ENCODE measurements at regions not wholly inside any gene's neighbourhood (a gene's known extent, or its start where the extent isn't known, plus 50 kb on each side); places are given as distances from the start of the nearest gene placed in this dataset.

GRCh38 chr1:177789956-177790355 is 179.9 kb downstream of the SEC16B start:
- no peaks in the 10 kb centered on the region for H3K36me3 ChIP-seq (ENCODE audit: control insufficient read depth, insufficient read depth, low read length)
- no peaks in the 10 kb centered on the region for H3K27me3 ChIP-seq (ENCODE audit: control insufficient read depth, insufficient read depth, low read length)
- H3K27ac ChIP-seq (ENCODE audit: low read depth, low read length): no peak overlapping the region
- H3K9ac ChIP-seq (ENCODE audit: low read depth, low read length): no peak overlapping the region
- peaks cover 9% of the 10 kb centered on the region; the same call in 1 of the 2 replicates for H3K9me3 ChIP-seq (ENCODE audit: control insufficient read depth, insufficient read depth, low read length)
- no peak overlapping the region for H3K4me3 ChIP-seq (ENCODE audit: low read depth, low read length)
- H3K4me1 ChIP-seq (ENCODE audit: control insufficient read depth, insufficient read depth, low read length): peaks cover 14% of the 10 kb centered on the region

- no peaks in the 10 kb centered on the region; the same call in 1 of the 2 replicates for H3K4me1 ChIP-seq (ENCODE audit: control insufficient read depth, insufficient read depth, low read length)
- no peaks in the 10 kb centered on the region for H3K27me3 ChIP-seq (ENCODE audit: control insufficient read depth, insufficient read depth, low read length)
- no peaks in the 10 kb centered on the region for H3K9me3 ChIP-seq (ENCODE audit: control insufficient read depth, insufficient read depth, low read length)
- no peak overlapping the region for H3K4me3 ChIP-seq (ENCODE audit: low read depth, low read length)
- H3K36me3 ChIP-seq (ENCODE audit: control insufficient read depth, insufficient read depth, low read length): no peaks in the 10 kb centered on the region
- no peak overlapping the region for H3K9ac ChIP-seq (ENCODE audit: low read depth, low read length)
- H3K27ac ChIP-seq (ENCODE audit: low read depth, low read length): no peak overlapping the region
Measured at GRCh38 chr1:177786176-177786745, 183.6 kb downstream of the SEC16B start.

GRCh38 chr1:177784936-177785335 is 184.9 kb downstream of the SEC16B start:
- H3K4me1 ChIP-seq (ENCODE audit: control insufficient read depth, insufficient read depth, low read length): peaks cover under 1% of the 10 kb centered on the region
- no peak overlapping the region for H3K4me3 ChIP-seq (ENCODE audit: low read depth, low read length)
- no peaks in the 10 kb centered on the region for H3K9me3 ChIP-seq (ENCODE audit: control insufficient read depth, insufficient read depth, low read length)
- no peak overlapping the region for H3K9ac ChIP-seq (ENCODE audit: low read depth, low read length)
- no peaks in the 10 kb centered on the region for H3K27me3 ChIP-seq (ENCODE audit: control insufficient read depth, insufficient read depth, low read length)
- H3K27ac ChIP-seq (ENCODE audit: low read depth, low read length): no peak overlapping the region
- H3K36me3 ChIP-seq (ENCODE audit: control insufficient read depth, insufficient read depth, low read length): no peaks in the 10 kb centered on the region

GRCh38 chr1:177784409-177784808 is 185.4 kb downstream of the SEC16B start:
- H3K9me3 ChIP-seq (ENCODE audit: control insufficient read depth, insufficient read depth, low read length): no peaks in the 10 kb centered on the region
- H3K4me3 ChIP-seq (ENCODE audit: low read depth, low read length): no peak overlapping the region
- H3K36me3 ChIP-seq (ENCODE audit: control insufficient read depth, insufficient read depth, low read length): no peaks in the 10 kb centered on the region
- no peak overlapping the region for H3K9ac ChIP-seq (ENCODE audit: low read depth, low read length)
- peaks cover 6% of the 10 kb centered on the region for H3K4me1 ChIP-seq (ENCODE audit: control insufficient read depth, insufficient read depth, low read length)
- H3K27me3 ChIP-seq (ENCODE audit: control insufficient read depth, insufficient read depth, low read length): no peaks in the 10 kb centered on the region
- H3K27ac ChIP-seq (ENCODE audit: low read depth, low read length): no peak overlapping the region

- H3K27me3 ChIP-seq (ENCODE audit: control insufficient read depth, insufficient read depth, low read length): no peaks in the 10 kb centered on the region
- H3K4me1 ChIP-seq (ENCODE audit: control insufficient read depth, insufficient read depth, low read length): peaks cover 18% of the 10 kb centered on the region
- no peaks in the 10 kb centered on the region for H3K36me3 ChIP-seq (ENCODE audit: control insufficient read depth, insufficient read depth, low read length)
- H3K27ac ChIP-seq (ENCODE audit: low read depth, low read length): no peak overlapping the region
- H3K9ac ChIP-seq (ENCODE audit: low read depth, low read length): no peak overlapping the region
- no peak overlapping the region for H3K4me3 ChIP-seq (ENCODE audit: low read depth, low read length)
- no peaks in the 10 kb centered on the region for H3K9me3 ChIP-seq (ENCODE audit: control insufficient read depth, insufficient read depth, low read length)
Measured at GRCh38 chr1:177783051-177783450, 186.8 kb downstream of the SEC16B start.

GRCh38 chr1:177780096-177780700 is 189.7 kb downstream of the SEC16B start:
- no peaks in the 10 kb centered on the region for H3K9me3 ChIP-seq (ENCODE audit: control insufficient read depth, insufficient read depth, low read length)
- H3K4me3 ChIP-seq (ENCODE audit: low read depth, low read length): no peak overlapping the region
- no peak overlapping the region for H3K27ac ChIP-seq (ENCODE audit: low read depth, low read length)
- H3K4me1 ChIP-seq (ENCODE audit: control insufficient read depth, insufficient read depth, low read length): peaks cover 20% of the 10 kb centered on the region
- H3K36me3 ChIP-seq (ENCODE audit: control insufficient read depth, insufficient read depth, low read length): no peaks in the 10 kb centered on the region
- no peak overlapping the region for H3K9ac ChIP-seq (ENCODE audit: low read depth, low read length)
- no peaks in the 10 kb centered on the region for H3K27me3 ChIP-seq (ENCODE audit: control insufficient read depth, insufficient read depth, low read length)

- Histone ChIP-seq H3K9me3 (ENCODE audit: control insufficient read depth, insufficient read depth, low read length) (0 out of 2 replicates have a peak, but pooled peaks cover under 1% of the 10 kb centered on the region), H3K27ac (ENCODE audit: low read depth, low read length) (no peak overlapping the region), H3K36me3 (ENCODE audit: control insufficient read depth, insufficient read depth, low read length) (no peaks in the 10 kb centered on the region), H3K4me3 (ENCODE audit: low read depth, low read length) (no peak overlapping the region), H3K9ac (ENCODE audit: low read depth, low read length) (no peak overlapping the region), H3K4me1 (ENCODE audit: control insufficient read depth, insufficient read depth, low read length) (peaks cover 20% of the 10 kb centered on the region), H3K27me3 (ENCODE audit: control insufficient read depth, insufficient read depth, low read length) (no peaks in the 10 kb centered on the region)
Measured at GRCh38 chr1:177779166-177779965, 190.5 kb downstream of the SEC16B start.

GRCh38 chr1:177775924-177776323 is 193.9 kb downstream of the SEC16B start:
- H3K27ac ChIP-seq (ENCODE audit: low read depth, low read length): no peak overlapping the region
- H3K36me3 ChIP-seq (ENCODE audit: control insufficient read depth, insufficient read depth, low read length): no peaks in the 10 kb centered on the region
- H3K9ac ChIP-seq (ENCODE audit: low read depth, low read length): no peak overlapping the region
- peaks cover 17% of the 10 kb centered on the region for H3K9me3 ChIP-seq (ENCODE audit: control insufficient read depth, insufficient read depth, low read length)
- H3K4me1 ChIP-seq (ENCODE audit: control insufficient read depth, insufficient read depth, low read length): peaks cover 20% of the 10 kb centered on the region
- no peak overlapping the region for H3K4me3 ChIP-seq (ENCODE audit: low read depth, low read length)
- no peaks in the 10 kb centered on the region for H3K27me3 ChIP-seq (ENCODE audit: control insufficient read depth, insufficient read depth, low read length)

GRCh38 chr1:177772386-177772960 is 197.4 kb downstream of the SEC16B start:
- no peaks in the 10 kb centered on the region for H3K36me3 ChIP-seq (ENCODE audit: control insufficient read depth, insufficient read depth, low read length)
- no peak overlapping the region for H3K4me3 ChIP-seq (ENCODE audit: low read depth, low read length)
- no peak overlapping the region for H3K27ac ChIP-seq (ENCODE audit: low read depth, low read length)
- H3K4me1 ChIP-seq (ENCODE audit: control insufficient read depth, insufficient read depth, low read length): no peaks in the 10 kb centered on the region
- no peaks in the 10 kb centered on the region for H3K27me3 ChIP-seq (ENCODE audit: control insufficient read depth, insufficient read depth, low read length)
- peaks cover 17% of the 10 kb centered on the region for H3K9me3 ChIP-seq (ENCODE audit: control insufficient read depth, insufficient read depth, low read length)
- H3K9ac ChIP-seq (ENCODE audit: low read depth, low read length): no peak overlapping the region

- H3K36me3 ChIP-seq (ENCODE audit: control insufficient read depth, insufficient read depth, low read length): no peaks in the 10 kb centered on the region
- no peak overlapping the region for H3K27ac ChIP-seq (ENCODE audit: low read depth, low read length)
- H3K4me3 ChIP-seq (ENCODE audit: low read depth, low read length): no peak overlapping the region
- H3K4me1 ChIP-seq (ENCODE audit: control insufficient read depth, insufficient read depth, low read length): no peaks in the 10 kb centered on the region
- no peak overlapping the region for H3K9ac ChIP-seq (ENCODE audit: low read depth, low read length)
- H3K27me3 ChIP-seq (ENCODE audit: control insufficient read depth, insufficient read depth, low read length): no peaks in the 10 kb centered on the region
- H3K9me3 ChIP-seq (ENCODE audit: control insufficient read depth, insufficient read depth, low read length): peaks cover 17% of the 10 kb centered on the region
Measured at GRCh38 chr1:177771688-177772087, 198.2 kb downstream of the SEC16B start.

GRCh38 chr1:177770096-177770495 is 199.8 kb downstream of the SEC16B start:
- H3K36me3 ChIP-seq (ENCODE audit: control insufficient read depth, insufficient read depth, low read length): no peaks in the 10 kb centered on the region

More at GRCh38 chr1:177770096-177770495, 199.8 kb downstream of the SEC16B start:
- H3K4me3 ChIP-seq (ENCODE audit: low read depth, low read length): no peak overlapping the region
- H3K9ac ChIP-seq (ENCODE audit: low read depth, low read length): no peak overlapping the region
- no peaks in the 10 kb centered on the region for H3K4me1 ChIP-seq (ENCODE audit: control insufficient read depth, insufficient read depth, low read length)
- H3K27me3 ChIP-seq (ENCODE audit: control insufficient read depth, insufficient read depth, low read length): no peaks in the 10 kb centered on the region
- H3K9me3 ChIP-seq (ENCODE audit: control insufficient read depth, insufficient read depth, low read length): peaks cover 17% of the 10 kb centered on the region
- no peak overlapping the region for H3K27ac ChIP-seq (ENCODE audit: low read depth, low read length)
